ENCODE measurements at regions not wholly inside any gene's neighbourhood (a gene's known extent, or its start where the extent isn't known, plus 50 kb on each side); places are given as distances from the start of the nearest gene placed in this dataset.

DNA sequence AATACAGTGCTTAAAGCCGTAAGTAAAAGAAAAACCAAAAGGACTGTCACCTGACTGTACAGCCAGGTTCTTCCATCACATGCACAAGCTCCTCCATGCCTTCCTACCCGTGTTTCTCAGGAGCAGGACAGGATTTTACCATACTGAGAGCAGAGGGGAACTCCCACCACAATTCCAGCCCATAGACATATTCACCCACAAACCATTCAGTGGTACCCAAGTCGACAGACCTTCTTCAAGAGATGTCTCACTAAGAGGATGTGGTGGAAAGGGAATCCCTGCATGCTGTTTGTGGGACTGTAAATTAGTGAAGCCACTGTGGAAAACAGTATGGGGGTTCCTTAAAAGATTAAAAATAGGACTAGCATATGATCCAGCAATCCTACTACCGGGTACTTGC is 66.9 kb upstream of the DOCK9 start:
- Mint-ChIP-seq H3K9me3 (no peaks in the 10 kb centered on the region), H3K27me3 (no peaks in the 10 kb centered on the region), H3K27ac (peak overlapping the region; percentile 87), H3K36me3 (peaks cover 9% of the 10 kb centered on the region), H3K4me3 (no peak overlapping the region), H3K4me1 (peaks cover 79% of the 10 kb centered on the region)
- DNase-seq: no peak

GRCh38 chr13:99045396-99045795 is 67.5 kb upstream of the DOCK9 start:
- H3K4me1 Mint-ChIP-seq: peaks cover 81% of the 10 kb centered on the region
- H3K4me3 Mint-ChIP-seq: no peak overlapping the region
- H3K27ac Mint-ChIP-seq: peak overlapping the region; percentile 87
- H3K27me3 Mint-ChIP-seq: no peaks in the 10 kb centered on the region
- no peaks in the 10 kb centered on the region for H3K9me3 Mint-ChIP-seq
- peaks cover 5% of the 10 kb centered on the region for H3K36me3 Mint-ChIP-seq
- DNase-seq: no peak

- Mint-ChIP-seq H3K27ac (peak overlapping the region; percentile 87), H3K4me1 (peaks cover 82% of the 10 kb centered on the region), H3K27me3 (no peaks in the 10 kb centered on the region), H3K36me3 (peaks cover 5% of the 10 kb centered on the region), H3K9me3 (no peaks in the 10 kb centered on the region), H3K4me3 (peak overlapping the region; percentile 63)
- no peak for DNase-seq
Observed at GRCh38 chr13:99046851-99047250, 69.0 kb upstream of the DOCK9 start.

GRCh38 chr13:99050983-99051488 is 73.2 kb upstream of the DOCK9 start:
- Mint-ChIP-seq H3K27ac (peak overlapping the region; percentile 65), H3K4me1 (peaks cover 76% of the 10 kb centered on the region), H3K27me3 (no peaks in the 10 kb centered on the region), H3K4me3 (peak overlapping the region; percentile 54), H3K9me3 (no peaks in the 10 kb centered on the region), H3K36me3 (peaks cover 11% of the 10 kb centered on the region)
- DNase-seq: no peak

DNA sequence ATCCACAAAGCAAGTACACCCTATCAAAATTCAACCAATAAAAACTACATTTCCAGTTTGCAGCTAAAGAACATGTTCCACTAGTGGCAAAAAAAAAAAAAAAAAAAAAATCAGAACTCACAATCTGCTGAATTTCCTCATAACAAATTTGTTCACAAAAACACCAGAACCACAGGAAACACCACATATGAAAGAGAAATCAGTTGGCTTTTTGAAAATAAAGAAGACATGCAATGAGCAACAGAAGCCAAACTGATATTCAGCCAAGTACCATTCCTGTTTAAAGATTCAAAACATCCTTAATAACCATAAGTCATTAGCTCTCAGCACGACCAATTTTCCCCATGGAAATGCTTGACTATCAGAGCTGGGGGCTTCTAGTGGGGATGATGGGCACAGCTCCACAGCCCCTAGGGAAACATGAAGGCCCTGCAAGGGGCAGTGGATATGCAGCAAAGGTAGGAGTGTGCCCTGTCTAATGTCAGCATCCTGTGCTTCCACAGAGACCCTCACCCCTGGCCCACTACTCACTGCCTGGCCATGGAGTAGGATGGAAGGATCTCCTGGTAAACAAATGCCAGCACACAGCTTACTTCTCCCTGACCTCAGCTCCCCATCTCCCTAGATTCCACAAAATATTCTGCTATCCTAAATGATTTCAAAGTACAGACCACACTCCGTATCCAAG is 74.0 kb upstream of the DOCK9 start:
- H3K4me3 Mint-ChIP-seq: peak overlapping the region; percentile 54
- H3K27me3 Mint-ChIP-seq: no peaks in the 10 kb centered on the region
- no peak for DNase-seq
- peak overlapping the region; percentile 65 for H3K27ac Mint-ChIP-seq
- peaks cover 69% of the 10 kb centered on the region for H3K4me1 Mint-ChIP-seq
- H3K36me3 Mint-ChIP-seq: peaks cover 11% of the 10 kb centered on the region
- no peaks in the 10 kb centered on the region for H3K9me3 Mint-ChIP-seq

DNA sequence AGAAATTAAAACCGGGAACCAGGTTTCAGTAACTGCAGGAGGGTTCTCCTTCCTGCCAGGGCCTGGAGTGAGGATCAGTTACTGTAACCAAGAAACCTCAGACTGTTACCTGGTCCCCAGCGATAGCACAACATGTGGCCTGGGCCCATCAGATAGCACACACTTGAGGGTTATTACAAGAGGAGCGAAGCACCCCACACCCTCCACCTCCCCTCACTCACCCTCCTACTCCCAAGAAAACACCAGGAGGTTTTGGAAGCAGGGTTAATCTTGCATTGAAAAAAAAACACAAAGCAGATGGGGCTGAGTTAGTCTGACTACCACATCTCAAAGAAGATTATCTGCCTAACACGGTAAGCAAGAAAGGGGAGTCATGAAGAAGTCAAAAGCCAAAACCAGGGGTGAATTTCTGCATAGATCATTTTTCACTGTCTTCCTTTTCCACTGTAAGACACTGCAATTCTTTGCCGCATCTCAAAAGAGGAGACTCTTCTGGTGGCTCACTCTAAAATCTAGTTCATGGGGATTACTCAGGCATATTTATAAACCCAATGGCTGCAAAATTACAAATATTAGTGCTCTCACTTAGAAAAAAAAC is 75.9 kb upstream of the DOCK9 start:
- Mint-ChIP-seq H3K4me1 (peaks cover 65% of the 10 kb centered on the region), H3K36me3 (peaks cover 11% of the 10 kb centered on the region), H3K27me3 (no peaks in the 10 kb centered on the region), H3K27ac (peak overlapping the region; percentile 83), H3K4me3 (peak overlapping the region; percentile 33), H3K9me3 (no peaks in the 10 kb centered on the region)
- no peak for DNase-seq

DNA sequence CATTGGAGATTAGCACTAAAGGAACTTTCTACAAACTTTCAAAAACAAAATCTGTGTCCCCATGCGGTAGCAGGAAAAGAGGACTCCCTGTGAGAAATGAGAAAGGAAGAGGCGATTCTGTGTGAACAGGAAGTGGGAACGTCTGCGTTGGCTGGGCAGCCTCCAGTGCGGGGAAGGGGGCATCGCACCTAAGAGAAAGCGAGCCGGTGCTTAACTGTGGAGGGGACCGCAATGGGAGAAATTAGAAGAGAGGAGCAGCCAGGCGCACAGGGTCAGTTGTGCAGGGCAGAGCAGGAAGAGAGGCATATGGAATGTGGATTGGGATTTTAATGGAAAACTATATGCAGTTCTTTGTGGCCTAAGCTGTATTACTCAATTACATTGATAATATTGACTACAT is 77.4 kb upstream of the DOCK9 start:
- DNase-seq: no peak
- peaks cover 58% of the 10 kb centered on the region for H3K4me1 Mint-ChIP-seq
- H3K4me3 Mint-ChIP-seq: peak overlapping the region; percentile 53
- H3K9me3 Mint-ChIP-seq: no peaks in the 10 kb centered on the region
- H3K27me3 Mint-ChIP-seq: no peaks in the 10 kb centered on the region
- peak overlapping the region; percentile 83 for H3K27ac Mint-ChIP-seq
- peaks cover 11% of the 10 kb centered on the region for H3K36me3 Mint-ChIP-seq

DNA sequence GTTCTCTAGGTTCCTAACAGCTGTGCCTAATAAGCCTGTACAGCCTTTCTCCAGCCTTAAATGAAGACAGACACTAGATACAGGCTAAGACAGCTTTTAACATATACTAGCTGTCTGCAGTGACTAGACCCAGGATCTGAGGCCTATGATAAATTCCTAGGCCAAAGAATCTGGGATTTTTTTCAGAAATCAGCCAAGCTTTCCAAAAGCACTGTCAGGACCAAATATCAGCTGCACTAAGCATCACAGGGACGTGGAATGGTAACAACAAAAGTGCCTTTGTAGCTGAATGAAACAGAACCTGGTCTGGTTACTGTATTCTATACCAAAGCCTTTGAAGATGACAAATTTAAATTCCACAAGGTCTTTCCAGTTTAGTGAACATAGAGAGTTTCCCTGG is 77.9 kb upstream of the DOCK9 start:
- H3K4me1 Mint-ChIP-seq: peaks cover 54% of the 10 kb centered on the region
- no peak overlapping the region for H3K4me3 Mint-ChIP-seq
- peaks cover 11% of the 10 kb centered on the region for H3K36me3 Mint-ChIP-seq
- no peaks in the 10 kb centered on the region for H3K9me3 Mint-ChIP-seq
- no peak overlapping the region for H3K27ac Mint-ChIP-seq
- H3K27me3 Mint-ChIP-seq: no peaks in the 10 kb centered on the region
- DNase-seq: no peak

DNA sequence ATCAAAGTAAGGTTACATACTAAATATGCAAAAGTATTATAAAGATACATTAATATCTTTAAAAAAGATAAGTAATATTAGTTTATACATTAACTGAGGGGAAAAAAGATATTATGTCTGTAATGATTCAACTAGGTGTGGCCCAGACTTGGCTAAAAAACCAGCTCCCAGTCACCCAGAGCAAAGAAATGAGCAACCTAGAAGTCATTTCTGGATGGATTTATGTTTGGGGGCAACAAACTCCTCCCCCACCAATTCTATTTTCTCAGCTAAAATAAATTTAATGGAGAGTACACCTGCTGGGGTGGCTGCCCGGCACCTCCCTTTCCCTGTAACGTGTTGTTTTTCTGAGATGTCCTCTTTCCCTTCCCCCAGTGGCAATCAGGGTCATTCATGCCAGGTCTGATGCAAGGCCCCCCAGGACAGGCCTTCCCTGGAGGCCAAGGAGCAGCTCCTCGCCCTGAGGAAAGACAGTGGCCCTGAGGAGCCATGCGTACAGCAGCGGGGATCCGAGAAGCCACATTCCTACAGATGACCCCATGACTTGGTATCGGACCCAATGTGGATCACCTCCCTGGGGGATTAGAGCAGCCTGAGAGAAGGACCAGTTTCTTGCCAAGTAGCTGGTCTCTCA is 78.6 kb upstream of the DOCK9 start:
- Mint-ChIP-seq H3K9me3 (no peaks in the 10 kb centered on the region), H3K27me3 (no peaks in the 10 kb centered on the region), H3K27ac (no peak overlapping the region), H3K4me3 (no peak overlapping the region), H3K36me3 (peaks cover 11% of the 10 kb centered on the region), H3K4me1 (peaks cover 52% of the 10 kb centered on the region)
- no peak for DNase-seq

- no peak for DNase-seq
- Mint-ChIP-seq H3K27me3 (no peaks in the 10 kb centered on the region), H3K27ac (no peak overlapping the region), H3K4me3 (no peak overlapping the region), H3K4me1 (peaks cover 45% of the 10 kb centered on the region), H3K36me3 (peaks cover 15% of the 10 kb centered on the region), H3K9me3 (no peaks in the 10 kb centered on the region)
Observed at GRCh38 chr13:99057310-99057975, 79.6 kb upstream of the DOCK9 start.

DNA sequence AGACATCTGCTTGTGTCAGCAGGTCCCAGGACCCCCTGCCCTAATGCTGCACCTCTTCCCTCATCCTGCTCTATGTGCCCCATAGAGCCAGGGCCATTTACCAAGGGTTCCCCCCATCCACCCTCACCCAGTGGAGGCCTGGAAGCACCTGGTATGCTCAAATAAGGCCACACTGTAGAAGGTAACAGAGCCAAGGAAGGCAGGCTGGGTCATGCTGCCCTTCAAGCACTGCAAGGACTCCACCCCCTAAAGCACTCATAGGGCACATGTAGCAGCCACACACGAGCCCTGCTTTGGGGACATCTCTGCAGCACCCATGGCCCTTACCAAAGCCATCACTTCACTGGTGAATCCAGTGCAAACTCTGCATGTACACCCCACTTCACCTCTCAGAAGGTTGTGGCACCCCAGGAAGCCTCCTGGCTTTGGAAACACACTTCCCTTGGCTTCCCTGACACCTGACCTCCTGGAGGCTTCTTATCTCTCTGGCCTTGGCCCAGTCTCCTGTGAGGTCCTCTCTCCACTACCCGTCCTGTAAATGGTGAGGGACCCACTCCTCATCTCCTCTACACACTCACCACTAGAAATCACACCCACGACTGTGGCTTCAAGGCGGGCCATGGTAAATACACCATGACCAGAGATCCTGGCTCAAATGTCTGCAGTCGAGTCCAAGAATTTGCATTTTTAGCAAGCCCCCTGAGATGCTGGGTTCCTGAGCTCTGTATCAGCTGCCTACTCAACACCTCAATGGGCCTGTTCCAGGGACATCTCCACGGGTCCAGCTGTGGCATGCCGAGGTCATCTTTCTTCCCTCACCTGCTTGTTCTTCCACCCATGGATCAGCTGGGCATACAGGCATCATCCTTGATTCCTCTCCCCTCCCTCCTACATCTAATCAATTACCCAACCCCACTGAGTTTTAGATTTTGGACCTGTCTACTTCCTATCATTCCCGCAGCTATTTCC is 80.9 kb upstream of the DOCK9 start:
- Mint-ChIP-seq H3K27me3 (no peaks in the 10 kb centered on the region), H3K27ac (no peak overlapping the region), H3K4me1 (peaks cover 44% of the 10 kb centered on the region)

GRCh38 chr13:99059498-99060075 is 81.7 kb upstream of the DOCK9 start:
- DNase-seq: no peak
- no peak overlapping the region for H3K27ac Mint-ChIP-seq
- no peak overlapping the region for H3K4me3 Mint-ChIP-seq
- peaks cover 27% of the 10 kb centered on the region for H3K36me3 Mint-ChIP-seq
- H3K27me3 Mint-ChIP-seq: no peaks in the 10 kb centered on the region
- peaks cover 43% of the 10 kb centered on the region for H3K4me1 Mint-ChIP-seq
- H3K9me3 Mint-ChIP-seq: peaks cover 3% of the 10 kb centered on the region

More for the DNA sequence above, 80.9 kb upstream of the DOCK9 start:
- no peak for DNase-seq
- Mint-ChIP-seq H3K9me3 (peaks cover 2% of the 10 kb centered on the region), H3K4me3 (no peak overlapping the region), H3K36me3 (peaks cover 22% of the 10 kb centered on the region)

DNA sequence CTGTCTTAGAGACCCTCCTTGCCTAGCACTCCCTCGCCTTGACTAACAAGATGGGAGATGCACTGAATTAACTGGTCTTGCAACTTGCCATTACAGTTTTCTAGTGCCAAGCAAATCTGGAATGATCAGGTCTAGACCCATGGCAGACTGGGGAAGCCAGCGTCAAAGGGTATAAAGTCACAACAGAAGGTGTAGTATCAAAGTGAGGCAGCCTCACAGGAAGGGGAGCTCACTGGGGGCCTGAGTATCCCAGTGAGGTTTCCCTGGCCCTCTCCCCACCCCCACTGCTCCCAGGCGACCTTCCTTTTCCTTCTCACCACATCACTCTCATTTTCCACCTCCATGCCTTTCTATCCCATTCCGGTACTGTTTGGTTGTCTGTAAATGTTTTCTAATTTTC is 83.5 kb upstream of the DOCK9 start:
- no peak overlapping the region for H3K27ac Mint-ChIP-seq
- peaks cover 3% of the 10 kb centered on the region for H3K9me3 Mint-ChIP-seq
- H3K4me3 Mint-ChIP-seq: no peak overlapping the region
- peaks cover 51% of the 10 kb centered on the region for H3K4me1 Mint-ChIP-seq
- H3K27me3 Mint-ChIP-seq: no peaks in the 10 kb centered on the region
- peaks cover 32% of the 10 kb centered on the region for H3K36me3 Mint-ChIP-seq
- no peak for DNase-seq

DNA sequence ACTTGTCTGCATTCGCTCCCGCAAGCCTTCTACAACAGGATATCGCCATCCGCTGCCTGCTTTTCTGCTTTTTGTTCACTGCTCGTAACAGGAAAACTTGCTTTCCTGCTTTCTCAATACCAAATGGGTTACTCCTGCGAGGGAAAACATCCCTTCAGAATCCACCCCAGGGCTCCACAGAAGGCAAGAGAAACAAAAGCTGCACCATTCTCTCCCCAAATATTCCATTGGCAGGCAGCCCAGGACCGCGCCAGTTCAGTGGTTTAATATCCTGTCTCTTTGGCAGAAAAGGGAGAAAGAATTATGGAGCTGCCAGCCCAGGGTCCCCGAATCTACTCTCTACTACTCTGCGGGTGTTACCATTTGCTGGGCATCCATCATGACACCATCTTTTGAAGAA is 84.7 kb upstream of the DOCK9 start:
- H3K9me3 Mint-ChIP-seq: peaks cover 3% of the 10 kb centered on the region
- no peak overlapping the region for H3K4me3 Mint-ChIP-seq
- DNase-seq: no peak
- peaks cover 60% of the 10 kb centered on the region for H3K4me1 Mint-ChIP-seq
- H3K27ac Mint-ChIP-seq: no peak overlapping the region
- peaks cover 36% of the 10 kb centered on the region for H3K36me3 Mint-ChIP-seq
- no peaks in the 10 kb centered on the region for H3K27me3 Mint-ChIP-seq

Measured in activated naive CD8-positive, alpha-beta T cell treated with anti-CD3 and anti-CD28 coated beads for 36 hours (primary cell).